Kidney (tissue), 13 donors: ENCODE measurements at regions not wholly inside any gene's neighbourhood (a gene's known extent, or its start where the extent isn't known, plus 50 kb on each side); places are given as distances from the start of the nearest gene placed in this dataset.

Experiments used
- DNase-seq, 5 donors: peaks; one replicate each; pipeline ENCODE4 v3.0.0-alpha.2; 2013 to 2020
- FAIRE-seq: peaks from 2 replicates; lab custom pipeline; 2012; peaks lifted over from hg19 to GRCh38; lab: Jason Lieb, UNC
- H3K27ac ChIP-seq, 2 donors: one replicate each; pipeline ENCODE4 v1.7.0; 2013; ENCODE audit warnings: low read depth in 2 of 2, low read length in 2 of 2, inconsistent platforms in 1 of 2
- H3K27me3 ChIP-seq: one replicate; pipeline ENCODE4 v1.7.1; 2013; ENCODE audit warnings: low read length, inconsistent platforms; ENCODE audit not compliant: control insufficient read depth, insufficient read depth
- H3K36me3 ChIP-seq, 3 donors: one replicate each; pipeline versions ENCODE4 v1.7.0 to v1.7.1; 2013; ENCODE audit warnings: low read length in 3 of 3, control low read depth in 1 of 3, inconsistent platforms in 1 of 3; ENCODE audit not compliant: insufficient read depth in 3 of 3, control insufficient read depth in 2 of 3
- H3K4me1 ChIP-seq, 3 donors: one replicate each; pipeline versions ENCODE4 v1.7.0 to v1.7.1; 2013; ENCODE audit warnings: low read length in 3 of 3, inconsistent platforms in 1 of 3, low read depth in 1 of 3; ENCODE audit not compliant: control insufficient read depth in 2 of 3, insufficient read depth in 2 of 3
- H3K4me3 ChIP-seq, 3 donors: one replicate each; pipeline versions ENCODE4 v1.7.0 to v1.8.1; 2013; ENCODE audit warnings: low read length in 3 of 3, control low read depth in 1 of 3, inconsistent platforms in 1 of 3
- H3K9ac ChIP-seq, 3 donors: one replicate each; pipeline versions ENCODE4 v1.7.0 to v1.7.1; 2013; ENCODE audit warnings: low read length in 3 of 3, control low read depth in 1 of 3, inconsistent platforms in 1 of 3
- H3K9me3 ChIP-seq, 3 donors: one replicate each; pipeline versions ENCODE4 v1.7.0 to v1.7.1; 2013; ENCODE audit warnings: low read length in 3 of 3, control low read depth in 1 of 3, inconsistent platforms in 1 of 3; ENCODE audit not compliant: control insufficient read depth in 2 of 3, insufficient read depth in 1 of 3
- intact Hi-C: fragments of 100-400 bp; cut with DNase I; formaldehyde crosslinking; loops from one replicate; pipeline ENCODE4 v1.11.1; 2022
- TF ChIP-seq, protein P1 (sequence below): IDR thresholded peaks from 3 replicates; pipeline ENCODE4 v1.5.1; 2012; ENCODE audit warnings: mild to moderate bottlenecking, moderate library complexity, borderline replicate concordance; ENCODE audit not compliant: insufficient read depth; ENCODE audit errors: extremely low read depth
- donor health status: control.
- donor health status: control.
- donor health status: control.
- donor health status: control.
- donor health status: control.
- donor health status: DM: yes; HTN: yes; CAD: no.
- donor health status: Normal renal cell carcinoma (clear cell type).

DNA sequence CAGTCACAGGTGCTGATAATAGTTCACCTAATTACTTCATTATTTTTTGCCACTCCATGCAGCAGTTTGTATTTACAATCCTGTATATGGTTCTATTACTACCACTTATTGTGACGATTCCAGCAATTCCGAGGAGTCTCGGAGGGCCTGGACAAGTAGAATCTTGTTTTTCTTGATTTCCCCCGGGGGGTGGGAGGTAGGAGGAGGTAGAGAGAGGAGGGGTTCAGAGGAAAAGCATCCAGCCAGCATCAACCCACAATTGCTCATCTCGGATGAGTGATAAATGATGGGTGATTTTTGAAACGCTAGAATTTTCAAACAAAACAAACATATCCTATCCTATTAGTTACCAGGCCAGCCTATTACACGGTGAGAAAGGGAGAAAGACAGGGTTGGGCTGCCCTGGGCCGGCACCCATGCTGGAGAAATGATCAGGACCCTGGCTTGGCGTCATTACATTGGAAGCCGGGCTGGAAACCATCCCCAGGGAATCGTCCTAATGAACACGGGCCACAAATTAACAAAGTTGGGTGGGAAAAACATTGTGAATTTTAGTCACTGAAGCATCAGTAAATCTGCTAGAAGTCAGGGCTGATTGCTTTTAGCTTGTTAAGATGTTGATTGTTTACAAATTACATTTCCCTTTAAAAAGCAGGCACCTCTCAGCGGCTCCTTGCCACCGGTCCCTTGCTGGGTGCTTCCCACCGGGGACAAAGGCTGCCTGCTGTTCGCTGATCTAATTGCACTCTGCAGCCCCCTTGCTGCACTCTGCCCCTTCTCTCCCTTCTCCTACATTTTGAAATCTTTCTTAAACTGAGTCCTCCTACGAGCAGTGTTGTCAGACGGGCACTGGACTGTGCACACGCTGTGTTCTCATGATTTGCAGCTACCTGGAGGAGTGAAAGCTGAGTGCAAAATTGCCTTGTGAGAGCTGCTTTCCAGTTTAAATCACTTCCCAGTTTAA, 95.5 kb downstream of the FAM204A start:
- H3K36me3 ChIP-seq: no peaks in the 10 kb centered on the region
- H3K9ac ChIP-seq: no peak overlapping the region
- H3K4me1 ChIP-seq: no peaks in the 10 kb centered on the region
- no peaks in the 10 kb centered on the region for H3K27me3 ChIP-seq
- DNase-seq (peak in 3 of 5 donors; percentile 58 to 67 (median 59)), FAIRE-seq (no peak)
- no peak overlapping the region for H3K4me3 ChIP-seq
- TF ChIP-seq, protein P1, sequence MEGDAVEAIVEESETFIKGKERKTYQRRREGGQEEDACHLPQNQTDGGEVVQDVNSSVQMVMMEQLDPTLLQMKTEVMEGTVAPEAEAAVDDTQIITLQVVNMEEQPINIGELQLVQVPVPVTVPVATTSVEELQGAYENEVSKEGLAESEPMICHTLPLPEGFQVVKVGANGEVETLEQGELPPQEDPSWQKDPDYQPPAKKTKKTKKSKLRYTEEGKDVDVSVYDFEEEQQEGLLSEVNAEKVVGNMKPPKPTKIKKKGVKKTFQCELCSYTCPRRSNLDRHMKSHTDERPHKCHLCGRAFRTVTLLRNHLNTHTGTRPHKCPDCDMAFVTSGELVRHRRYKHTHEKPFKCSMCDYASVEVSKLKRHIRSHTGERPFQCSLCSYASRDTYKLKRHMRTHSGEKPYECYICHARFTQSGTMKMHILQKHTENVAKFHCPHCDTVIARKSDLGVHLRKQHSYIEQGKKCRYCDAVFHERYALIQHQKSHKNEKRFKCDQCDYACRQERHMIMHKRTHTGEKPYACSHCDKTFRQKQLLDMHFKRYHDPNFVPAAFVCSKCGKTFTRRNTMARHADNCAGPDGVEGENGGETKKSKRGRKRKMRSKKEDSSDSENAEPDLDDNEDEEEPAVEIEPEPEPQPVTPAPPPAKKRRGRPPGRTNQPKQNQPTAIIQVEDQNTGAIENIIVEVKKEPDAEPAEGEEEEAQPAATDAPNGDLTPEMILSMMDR: no peak
- intact Hi-C loops: loop anchor here (10.0 kb wide), 1 partner anchor 752 kb away; no protein-coding TSS in a partner anchor
- no peak overlapping the region for H3K27ac ChIP-seq
- no peaks in the 10 kb centered on the region for H3K9me3 ChIP-seq

DNA sequence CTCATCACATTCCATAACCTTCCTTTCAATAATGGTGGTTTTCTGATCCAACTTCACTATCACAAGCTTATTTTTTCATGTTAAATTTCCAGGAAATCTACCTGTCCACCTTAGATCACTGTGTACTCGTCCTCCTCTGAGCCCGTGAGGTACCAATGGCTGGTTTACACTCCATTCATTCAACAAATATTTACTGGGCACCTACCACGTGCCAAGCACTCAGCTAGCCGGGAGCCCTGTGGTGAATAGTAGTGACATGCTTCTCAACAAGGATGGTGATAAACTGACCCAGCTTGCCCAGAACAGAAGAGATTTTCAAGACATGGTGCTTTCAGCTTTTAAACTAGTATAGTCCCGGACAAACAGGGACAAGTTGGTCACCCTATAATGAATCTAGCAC, 98.2 kb downstream of the FAM204A start:
- Histone ChIP-seq H3K9me3 (no peaks in the 10 kb centered on the region), H3K36me3 (no peaks in the 10 kb centered on the region), H3K27me3 (no peaks in the 10 kb centered on the region), H3K27ac (no peak overlapping the region), H3K4me1 (peaks cover 0 to 4% (median 0%) of the 10 kb centered on the region in 3 donors), H3K9ac (no peak overlapping the region), H3K4me3 (no peak overlapping the region)
- TF ChIP-seq, protein P1: no peak
- intact Hi-C loops: loop anchor here (10.0 kb wide), 1 partner anchor 749 kb away; no protein-coding TSS in a partner anchor
- FAIRE-seq: no peak
- DNase-seq: no peak

DNA sequence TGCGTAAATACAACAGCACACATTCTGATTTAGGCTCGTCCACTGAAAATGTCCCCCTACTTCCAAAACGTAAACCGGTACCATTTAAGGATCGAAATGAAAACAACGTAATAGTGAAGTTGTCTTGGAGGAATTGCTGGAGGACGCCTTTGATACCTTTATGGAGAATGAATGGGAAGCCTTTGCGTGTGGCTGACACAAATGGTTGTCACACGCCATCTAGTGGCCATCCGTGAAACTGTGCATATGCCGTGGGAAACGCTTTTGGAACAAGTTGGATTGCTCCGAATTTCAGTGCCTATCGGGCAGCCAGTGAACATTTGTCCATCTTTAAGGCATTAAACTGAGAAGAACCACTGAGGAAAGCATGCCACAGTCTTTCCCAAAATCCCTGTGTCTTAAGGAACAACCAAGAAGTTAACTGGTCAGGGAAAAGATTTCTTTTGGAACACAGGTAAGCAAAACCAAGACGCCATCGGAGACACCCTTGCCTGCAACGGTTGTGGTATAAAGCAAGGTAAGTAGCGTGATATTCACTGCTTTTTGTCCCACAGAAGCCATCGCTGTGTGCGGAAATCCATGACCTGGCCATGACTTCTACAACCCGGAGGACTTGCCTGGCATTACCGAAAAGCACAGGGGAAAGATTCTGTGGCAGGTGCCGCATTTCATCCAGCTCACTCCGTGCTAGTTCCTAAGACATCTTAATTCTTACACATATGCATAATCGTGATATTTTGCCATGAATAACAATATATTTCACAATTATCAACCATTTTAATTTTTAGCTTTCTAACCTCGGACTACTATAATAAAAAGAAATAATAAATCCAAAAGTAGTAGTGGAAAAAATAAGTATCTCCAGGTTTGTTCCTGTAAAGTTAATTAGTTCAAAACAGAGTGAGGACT, 100.6 kb downstream of the FAM204A start:
- TF ChIP-seq, protein P1: peak; percentile 99
- H3K27me3 ChIP-seq: no peaks in the 10 kb centered on the region
- H3K27ac ChIP-seq: no peak overlapping the region
- H3K4me1 ChIP-seq: peaks cover 0 to 4% (median 0%) of the 10 kb centered on the region in 3 donors
- peak overlapping the region in 1 of 3 donors; percentile 17 for H3K9ac ChIP-seq
- H3K4me3 ChIP-seq: peak overlapping the region; percentile 30 to 45 (median 38)
- DNase-seq: peak; percentile 78 to 96 (median 92)
- intact Hi-C loops: loop anchor here (10.0 kb wide), 1 partner anchor 747 kb away; no protein-coding TSS in a partner anchor
- FAIRE-seq: peak; percentile 73
- no peaks in the 10 kb centered on the region for H3K36me3 ChIP-seq
- no peaks in the 10 kb centered on the region for H3K9me3 ChIP-seq
